ENCODE measurements at regions not wholly inside any gene's neighbourhood (a gene's known extent, or its start where the extent isn't known, plus 50 kb on each side); places are given as distances from the start of the nearest gene placed in this dataset.
"Not testable (repeated sequence)": the region's sequence is repeated elsewhere in the genome, so short reads cannot be mapped to it uniquely, and the experiment has no call there.

GRCh38 chr9:78438211-78438610 lies 141.3 kb downstream of the PSAT1 start:
- WGBS, result 71% methylated on average over 6 of the region's 6 CpGs
- intact Hi-C loops (cut with DNase I), result no loop called here
- no peak for ATAC-seq

DNA sequence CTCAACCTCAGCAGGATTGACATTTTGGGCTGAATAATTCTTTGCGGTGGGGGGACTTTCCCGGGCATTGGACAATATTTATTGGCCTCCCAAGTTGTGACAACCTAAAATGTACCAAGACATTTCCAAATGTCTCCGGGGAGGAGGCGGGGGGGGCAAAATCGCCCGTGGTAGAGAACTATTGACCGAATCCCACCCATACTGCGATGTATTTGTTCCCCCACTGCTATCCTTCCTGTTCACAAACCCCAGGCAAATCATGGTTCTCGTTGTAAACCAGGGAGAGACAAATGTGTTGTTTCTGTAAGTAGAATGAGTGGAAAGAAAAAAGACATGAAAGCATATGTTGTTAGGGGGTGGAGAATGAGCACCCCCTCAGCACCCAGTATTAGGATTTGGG lies 141.9 kb downstream of the PSAT1 start:
- ATAC-seq (no peak), DNase-seq (peak in 1 of 3 donors; percentile 34)
- H3K4me1 ChIP-seq (ENCODE audit: control insufficient read depth, insufficient read depth, low read length), result no peaks in the 10 kb centered on the region
- H3K27me3 ChIP-seq (ENCODE audit: control insufficient read depth, insufficient read depth), result no peaks in the 10 kb centered on the region
- 53% methylated on average over 9 of the region's 9 CpGs for WGBS
- H3K27ac ChIP-seq (ENCODE audit: low read length), result no peak overlapping the region
- H3K4me3 ChIP-seq (ENCODE audit: low read length), result no peak overlapping the region
- H3K9me3 ChIP-seq (ENCODE audit: control insufficient read depth, low read length), result no peaks in the 10 kb centered on the region
- intact Hi-C loops (cut with DNase I), result no loop called here

More at GRCh38 chr9:78438211-78438610, 141.3 kb downstream of the PSAT1 start:
- Histone ChIP-seq H3K9me3 (ENCODE audit: control insufficient read depth, low read length) (no peaks in the 10 kb centered on the region), H3K4me1 (ENCODE audit: control insufficient read depth, insufficient read depth, low read length) (no peaks in the 10 kb centered on the region), H3K4me3 (ENCODE audit: low read length) (no peak overlapping the region), H3K27me3 (ENCODE audit: control insufficient read depth, insufficient read depth) (no peaks in the 10 kb centered on the region), H3K27ac (ENCODE audit: low read length) (no peak overlapping the region)
- DNase-seq, result no peak

DNA sequence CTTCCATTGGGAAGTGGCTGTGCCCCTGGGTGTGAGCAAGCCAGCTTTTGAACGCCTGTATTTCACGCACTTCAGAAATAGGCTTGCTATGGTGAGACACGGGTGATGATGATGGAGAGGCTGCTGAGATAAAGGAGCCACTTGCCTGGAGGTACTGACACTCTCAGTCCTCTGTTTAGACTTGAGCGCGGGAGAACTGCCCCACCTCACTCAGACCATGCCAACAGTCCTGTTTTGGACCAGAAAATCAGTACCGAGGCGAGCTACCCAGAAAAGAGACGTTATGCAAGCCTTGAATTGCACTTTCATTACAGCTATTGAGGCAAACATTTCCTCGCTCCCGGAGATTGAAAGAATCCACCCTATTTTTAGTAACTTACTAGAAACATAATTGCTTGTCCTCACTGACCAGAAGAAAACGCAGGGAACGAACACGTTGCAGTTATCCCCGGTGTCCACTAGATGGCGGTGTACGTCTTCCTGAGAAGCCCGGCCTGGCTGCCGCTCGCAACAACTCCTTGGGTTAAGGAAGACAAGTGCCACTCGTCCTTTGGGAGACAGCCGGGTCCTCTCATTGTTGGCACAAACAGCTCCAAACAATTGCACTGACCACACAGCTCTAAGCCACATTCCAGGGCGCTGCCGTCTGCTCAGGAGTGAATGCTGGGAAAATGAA lies 142.4 kb downstream of the PSAT1 start:
- no peaks in the 10 kb centered on the region for H3K27me3 ChIP-seq (ENCODE audit: control insufficient read depth, insufficient read depth)
- DNase-seq (peak; percentile 75 to 89 (median 83)), ATAC-seq (peak; percentile 75 to 80)
- intact Hi-C loops (cut with DNase I), result no loop called here
- H3K9me3 ChIP-seq (ENCODE audit: control insufficient read depth, low read length), result no peaks in the 10 kb centered on the region
- no peaks in the 10 kb centered on the region for H3K4me1 ChIP-seq (ENCODE audit: control insufficient read depth, insufficient read depth, low read length)
- WGBS, result 3% methylated on average over 23 of the region's 23 CpGs
- H3K27ac ChIP-seq (ENCODE audit: low read length), result no peak overlapping the region
- H3K4me3 ChIP-seq (ENCODE audit: low read length), result no peak overlapping the region

GRCh38 chr9:78439866-78440830 lies 143.2 kb downstream of the PSAT1 start:
- H3K4me3 ChIP-seq (ENCODE audit: low read length), result no peak overlapping the region
- no peak for ATAC-seq
- no peak overlapping the region for H3K27ac ChIP-seq (ENCODE audit: low read length)
- intact Hi-C loops (cut with DNase I), result no loop called here
- no peak for DNase-seq
- H3K4me1 ChIP-seq (ENCODE audit: control insufficient read depth, insufficient read depth, low read length), result no peaks in the 10 kb centered on the region
- 79% methylated on average over 10 of the region's 10 CpGs for WGBS
- no peaks in the 10 kb centered on the region for H3K27me3 ChIP-seq (ENCODE audit: control insufficient read depth, insufficient read depth)
- H3K9me3 ChIP-seq (ENCODE audit: control insufficient read depth, low read length), result no peaks in the 10 kb centered on the region

DNA sequence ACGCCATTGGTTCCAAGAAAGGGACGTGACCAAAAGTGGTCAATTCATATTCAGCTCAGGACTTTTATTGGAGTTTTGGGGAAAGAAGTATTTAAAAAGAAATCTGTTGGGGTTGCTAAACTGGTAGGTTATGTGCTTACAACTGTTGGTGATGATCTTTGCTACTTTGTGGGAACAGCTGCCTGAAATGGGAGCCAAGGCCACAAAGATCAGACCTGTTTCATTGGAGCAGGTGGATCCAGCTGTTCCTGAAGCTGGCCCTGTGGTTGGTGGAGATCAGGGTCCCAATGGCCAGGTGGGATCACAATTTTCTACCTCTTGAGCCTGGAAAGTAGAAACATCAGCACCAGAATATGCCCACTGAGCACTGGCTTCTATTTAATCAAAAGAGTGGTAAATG lies 144.5 kb downstream of the PSAT1 start:
- ATAC-seq (no peak), DNase-seq (no peak)
- H3K4me1 ChIP-seq (ENCODE audit: control insufficient read depth, insufficient read depth, low read length), result no peaks in the 10 kb centered on the region
- no peaks in the 10 kb centered on the region for H3K27me3 ChIP-seq (ENCODE audit: control insufficient read depth, insufficient read depth)
- WGBS, result 85% methylated on average over 2 of the region's 2 CpGs
- H3K9me3 ChIP-seq (ENCODE audit: control insufficient read depth, low read length), result no peaks in the 10 kb centered on the region
- intact Hi-C loops (cut with DNase I), result no loop called here
- no peak overlapping the region for H3K27ac ChIP-seq (ENCODE audit: low read length)
- H3K4me3 ChIP-seq (ENCODE audit: low read length), result no peak overlapping the region

DNA sequence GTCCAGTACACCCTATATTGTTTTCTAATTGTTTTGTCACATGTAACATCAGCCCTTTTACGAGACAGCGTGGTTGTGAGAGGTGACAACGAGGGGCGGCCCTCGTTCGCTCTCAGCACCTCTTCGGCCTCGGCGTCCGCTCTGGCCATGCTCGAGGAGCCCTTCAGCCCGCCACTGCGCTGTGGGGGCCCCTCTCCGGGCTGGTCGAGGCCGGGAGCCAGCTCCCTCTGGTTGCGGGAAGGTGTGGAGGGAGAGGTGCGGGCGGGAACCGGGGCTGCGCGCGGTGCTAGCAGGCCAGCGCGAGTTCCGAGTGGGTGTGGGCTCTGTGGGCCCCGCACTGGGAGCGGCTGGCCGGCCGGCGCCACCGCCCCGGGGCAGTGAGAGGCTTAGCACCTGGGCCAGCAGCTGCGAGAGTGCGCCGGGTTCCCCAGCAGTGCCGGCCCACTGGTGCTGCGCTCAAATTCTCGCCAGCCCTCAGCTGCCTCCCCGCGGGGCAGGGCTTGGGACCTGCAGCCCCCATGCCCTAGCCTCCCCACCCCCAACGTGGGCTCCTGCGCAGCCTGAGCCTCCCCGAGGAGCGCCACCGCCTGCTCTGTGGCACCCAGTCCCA lies 145.0 kb downstream of the PSAT1 start:
- DNase-seq (peak in 2 of 3 donors; percentile 27 to 56), ATAC-seq (no peak)
- Histone ChIP-seq H3K4me1 (ENCODE audit: control insufficient read depth, insufficient read depth, low read length) (no peaks in the 10 kb centered on the region), H3K27me3 (ENCODE audit: control insufficient read depth, insufficient read depth) (no peaks in the 10 kb centered on the region), H3K4me3 (ENCODE audit: low read length) (no peak overlapping the region), H3K27ac (ENCODE audit: low read length) (no peak overlapping the region), H3K9me3 (ENCODE audit: control insufficient read depth, low read length) (no peaks in the 10 kb centered on the region)
- WGBS, result 95% methylated on average over 46 of the region's 46 CpGs
- intact Hi-C loops (cut with DNase I), result no loop called here

- H3K27ac ChIP-seq (ENCODE audit: low read length); ATAC-seq; DNase-seq; H3K27me3 ChIP-seq (ENCODE audit: control insufficient read depth, insufficient read depth); intact Hi-C loops (cut with DNase I); H3K4me3 ChIP-seq (ENCODE audit: low read length); H3K9me3 ChIP-seq (ENCODE audit: control insufficient read depth, low read length); H3K4me1 ChIP-seq (ENCODE audit: control insufficient read depth, insufficient read depth, low read length): not testable (repeated sequence)
- WGBS, result 78% methylated on average over 7 of the region's 7 CpGs
These were observed 145.7 kb downstream of the PSAT1 start for GRCh38 chr9:78442577-78442976.

DNA sequence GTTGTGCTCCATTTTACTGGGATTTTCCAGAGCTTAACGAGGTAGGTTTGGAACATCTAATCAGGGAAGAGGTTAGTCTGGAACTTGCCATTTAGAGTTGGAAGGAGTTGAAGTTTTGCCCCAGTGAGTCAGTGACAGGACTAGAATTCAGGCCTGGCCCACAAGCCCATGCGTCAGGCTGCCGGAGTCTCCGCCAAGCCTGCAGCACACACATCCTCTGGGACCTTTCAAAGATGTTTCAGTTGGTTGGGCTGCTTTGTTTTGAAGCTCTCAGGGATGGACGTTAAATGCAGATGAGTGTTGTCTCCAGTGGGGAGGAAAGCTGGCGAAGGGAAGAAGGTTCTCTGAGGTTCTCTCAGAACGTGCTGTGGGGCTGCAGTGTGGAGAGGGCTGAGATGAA lies 147.0 kb downstream of the PSAT1 start:
- peak in 1 of 2 donors; percentile 21 for ATAC-seq
- no peak overlapping the region for H3K27ac ChIP-seq (ENCODE audit: low read length)
- WGBS, result 51% methylated on average over 7 of the region's 7 CpGs
- no peaks in the 10 kb centered on the region for H3K4me1 ChIP-seq (ENCODE audit: control insufficient read depth, insufficient read depth, low read length)
- H3K27me3 ChIP-seq (ENCODE audit: control insufficient read depth, insufficient read depth), result no peaks in the 10 kb centered on the region
- H3K9me3 ChIP-seq (ENCODE audit: control insufficient read depth, low read length), result no peaks in the 10 kb centered on the region
- intact Hi-C loops (cut with DNase I), result no loop called here
- no peak overlapping the region for H3K4me3 ChIP-seq (ENCODE audit: low read length)
- DNase-seq, result no peak

GRCh38 chr9:78448960-78449673 lies 152.2 kb downstream of the PSAT1 start:
- no peak for ATAC-seq
- intact Hi-C loops (cut with DNase I), result no loop called here
- DNase-seq, result no peak
- H3K27me3 ChIP-seq (ENCODE audit: control insufficient read depth, insufficient read depth), result no peaks in the 10 kb centered on the region
- no peak overlapping the region for H3K4me3 ChIP-seq (ENCODE audit: low read length)
- no peaks in the 10 kb centered on the region for H3K9me3 ChIP-seq (ENCODE audit: control insufficient read depth, low read length)
- H3K27ac ChIP-seq (ENCODE audit: low read length), result no peak overlapping the region
- WGBS, result 83% methylated on average over 8 of the region's 8 CpGs
- H3K4me1 ChIP-seq (ENCODE audit: control insufficient read depth, insufficient read depth, low read length), result no peaks in the 10 kb centered on the region

GRCh38 chr9:78453450-78453849 lies 156.5 kb downstream of the PSAT1 start:
- intact Hi-C loops (cut with DNase I), result no loop called here
- H3K4me1 ChIP-seq (ENCODE audit: control insufficient read depth, insufficient read depth, low read length), result no peaks in the 10 kb centered on the region

More at GRCh38 chr9:78453450-78453849, 156.5 kb downstream of the PSAT1 start:
- Histone ChIP-seq H3K4me3 (ENCODE audit: low read length) (no peak overlapping the region), H3K9me3 (ENCODE audit: control insufficient read depth, low read length) (no peaks in the 10 kb centered on the region), H3K27me3 (ENCODE audit: control insufficient read depth, insufficient read depth) (no peaks in the 10 kb centered on the region), H3K27ac (ENCODE audit: low read length) (no peak overlapping the region)
- no peak for DNase-seq
- 88% methylated on average over 7 of the region's 7 CpGs for WGBS
- no peak for ATAC-seq
